IMR-90 (cell line): ENCODE measurements at regions not wholly inside any gene's neighbourhood (a gene's known extent, or its start where the extent isn't known, plus 50 kb on each side); places are given as distances from the start of the nearest gene placed in this dataset.
"Not testable (repeated sequence)": the region's sequence is repeated elsewhere in the genome, so short reads cannot be mapped to it uniquely, and the experiment has no call there.

Source experiments
- ATAC-seq: fragments of 200-7000 bp; cut with Tn5 transposase; 2 replicates; pipeline ENCODE4 v1.9.1; 2020; ENCODE audit warnings: low read depth, mild to moderate bottlenecking, moderate library complexity
- BruUV-seq: library from RNA; stranded (reverse); fragments of 400-500 nt; replicated peaks from 2 replicates; lab custom pipeline; 2021; lab: Mats Ljungman, UMichigan
- CTCF ChIA-PET: fragments of 300-600 bp; formaldehyde crosslinking; extraction: SDS; loops from one replicate; lab custom pipeline; 2021; ENCODE audit warnings: antibody characterized with exemption; lab: Yijun Ruan, JAX
- POLR2A ChIA-PET: fragments of 300-600 bp; sonication (Branson Sonifier 250); formaldehyde crosslinking; loops from one replicate; lab custom pipeline; 2022; ENCODE audit warnings: antibody characterized with exemption; ENCODE audit not compliant: unreplicated experiment; lab: Charles Lee
- DNase-seq: peaks from one replicate; pipeline ENCODE4 v3.0.0; 2013
- H2AFZ ChIP-seq: replicated peaks from 2 replicates; pipeline ENCODE3; 2013; ENCODE audit warnings: low read length, mild to moderate bottlenecking; ENCODE audit not compliant: poor library complexity
- H2AK5ac ChIP-seq: 2 replicates; pipeline ENCODE4 v1.6.1; 2013; ENCODE audit warnings: low read depth, low read length, inconsistent platforms
- H2AK9ac ChIP-seq: replicated peaks from 2 replicates; pipeline ENCODE3; 2013; ENCODE audit warnings: mild to moderate bottlenecking, low read depth, low read length, moderate library complexity; ENCODE audit not compliant: poor library complexity
- H2BK120ac ChIP-seq: 2 replicates; pipeline ENCODE4 v1.6.1; 2013; ENCODE audit warnings: low read depth, low read length, inconsistent platforms
- H2BK15ac ChIP-seq: 3 replicates; pipeline ENCODE4 v1.6.1; 2013; ENCODE audit warnings: low read depth, low read length, inconsistent platforms
- H2BK20ac ChIP-seq: 2 replicates; pipeline ENCODE4 v1.6.1; 2013; ENCODE audit warnings: low read depth, mild to moderate bottlenecking, inconsistent platforms, low read length, moderate library complexity
- H2BK5ac ChIP-seq: 2 replicates; pipeline ENCODE4 v1.6.1; 2013; ENCODE audit warnings: mild to moderate bottlenecking, low read depth, low read length, inconsistent platforms; ENCODE audit not compliant: poor library complexity, severe bottlenecking
- H3K14ac ChIP-seq: replicated peaks from 2 replicates; pipeline ENCODE4 v1.6.1; 2013; ENCODE audit warnings: low read depth, low read length, inconsistent platforms
- H3K18ac ChIP-seq: 2 replicates; pipeline ENCODE4 v1.6.1; 2013; ENCODE audit warnings: low read depth, low read length, control low read depth
- H3K23ac ChIP-seq: 2 replicates; pipeline ENCODE4 v1.6.1; 2013; ENCODE audit warnings: low read depth, low read length, inconsistent platforms
- H3K27ac ChIP-seq: 2 replicates; pipeline ENCODE4 v1.5.1; 2013; ENCODE audit warnings: mild to moderate bottlenecking, control low read depth, low read length; ENCODE audit not compliant: insufficient read depth
- H3K27me3 ChIP-seq: 2 replicates; pipeline ENCODE4 v1.6.1; 2013; ENCODE audit warnings: low read length; ENCODE audit not compliant: control insufficient read depth, insufficient read depth
- H3K36me3 ChIP-seq: 2 replicates; pipeline ENCODE4 v1.6.1; 2013; ENCODE audit warnings: low read length, mixed read lengths; ENCODE audit not compliant: control insufficient read depth, insufficient read depth
- H3K4ac ChIP-seq: 2 replicates; pipeline ENCODE4 v1.6.1; 2013; ENCODE audit warnings: low read depth, low read length, inconsistent platforms
- H3K4me1 ChIP-seq: 2 replicates; pipeline ENCODE4 v1.6.1; 2013; ENCODE audit warnings: low read length, mixed read lengths; ENCODE audit not compliant: control insufficient read depth, insufficient read depth
- H3K4me2 ChIP-seq: 2 replicates; pipeline ENCODE4 v1.6.1; 2013; ENCODE audit warnings: low read depth, mild to moderate bottlenecking, control low read depth, low read length, moderate library complexity
- H3K4me3 ChIP-seq: 2 replicates; pipeline ENCODE4 v1.5.1; 2013; ENCODE audit warnings: low read depth, mild to moderate bottlenecking, control low read depth, low read length, moderate library complexity; ENCODE audit not compliant: insufficient read depth
- H3K56ac ChIP-seq: 2 replicates; pipeline ENCODE4 v1.6.1; 2013; ENCODE audit warnings: low read length, inconsistent platforms; ENCODE audit not compliant: insufficient read depth; ENCODE audit errors: extremely low read depth
- H3K79me1 ChIP-seq, 2 experiments: 2 replicates each; pipeline ENCODE4 v1.6.1; 2013; ENCODE audit warnings: low read length in 2 of 2, inconsistent platforms in 1 of 2, low read depth in 1 of 2
- H3K9ac ChIP-seq: 2 replicates; pipeline ENCODE4 v1.6.1; 2013; ENCODE audit warnings: low read depth, low read length, control low read depth
- H3K9me1 ChIP-seq: 2 replicates; pipeline ENCODE4 v1.6.1; 2013; ENCODE audit warnings: low read length, inconsistent platforms; ENCODE audit not compliant: insufficient read depth
- H3K9me3 ChIP-seq: 2 replicates; pipeline ENCODE4 v1.6.1; 2013; ENCODE audit warnings: low read length; ENCODE audit not compliant: control insufficient read depth, insufficient read depth
- H4K20me1 ChIP-seq: 2 replicates; pipeline ENCODE4 v1.6.1; 2013; ENCODE audit warnings: low read length, inconsistent platforms; ENCODE audit not compliant: insufficient read depth
- H4K5ac ChIP-seq: 2 replicates; pipeline ENCODE4 v1.6.1; 2013; ENCODE audit warnings: mild to moderate bottlenecking, low read depth, low read length, control low read depth
- H4K8ac ChIP-seq, 2 experiments: 2 replicates each; pipeline ENCODE4 v1.6.1; 2013; ENCODE audit warnings: low read depth in 2 of 2, low read length in 2 of 2, control low read depth in 1 of 2, inconsistent platforms in 1 of 2
- H4K91ac ChIP-seq: 2 replicates; pipeline ENCODE4 v1.6.1; 2013; ENCODE audit warnings: low read depth, low read length, inconsistent platforms; ENCODE audit not compliant: insufficient read depth
- WGBS, 2 experiments: methylation state at CpG; one replicate each; pipeline versions ENCODE4 v1.1.5 to v1.1.7; 2013; ENCODE audit warnings: missing lambda C conversion rate in 2 of 2; ENCODE audit not compliant: insufficient read length in 1 of 2; ENCODE audit errors: extremely low coverage in 2 of 2; 5-methylcytosine and 5-hydroxymethylcytosine counted together
- dilution Hi-C: fragments of 300-500 bp; cut with HindIII; formaldehyde crosslinking; loops from one replicate; pipeline ENCODE4 v1.14.3; 2018; ENCODE audit warnings: low sequenced_read_pairs; ENCODE audit not compliant: unreplicated experiment
- in situ Hi-C: fragments of 300-500 bp; cut with MboI; formaldehyde crosslinking; loops from 3 replicates; pipeline ENCODE4 v1.14.3; 2019; ENCODE audit warnings: low sequenced_read_pairs, inconsistent platforms, mixed read lengths
- intact Hi-C: fragments of 100-400 bp; cut with micrococcal nuclease; formaldehyde crosslinking; loops from 2 replicates; pipeline ENCODE4 v1.10.0; 2022

GRCh38 chr21:9675811-9676210 lies 845.6 kb upstream of the TPTE start:
- H3K4me2 ChIP-seq, H3K4me3 ChIP-seq, H2AFZ ChIP-seq, H3K4ac ChIP-seq, H3K9me1 ChIP-seq, H3K36me3 ChIP-seq, BruUV-seq, H2AK9ac ChIP-seq, H3K18ac ChIP-seq, H3K23ac ChIP-seq, H3K4me1 ChIP-seq, H2AK5ac ChIP-seq, in situ Hi-C loops, H3K79me1 ChIP-seq, H2BK120ac ChIP-seq, H3K27ac ChIP-seq, H3K9ac ChIP-seq, H2BK20ac ChIP-seq, H4K20me1 ChIP-seq, H3K9me3 ChIP-seq, H3K14ac ChIP-seq, DNase-seq, CTCF ChIA-PET, H2BK15ac ChIP-seq, intact Hi-C loops, H4K91ac ChIP-seq, H4K8ac ChIP-seq, ATAC-seq, H2BK5ac ChIP-seq, H4K5ac ChIP-seq, H3K27me3 ChIP-seq, dilution Hi-C loops, POLR2A ChIA-PET, H3K56ac ChIP-seq: not testable (repeated sequence)
- no CpG with 5 or more reads among the region's 10 CpGs for WGBS, 2 experiments

GRCh38 chr21:9679029-9679428 lies 842.4 kb upstream of the TPTE start:
- H3K27ac ChIP-seq, H2AK5ac ChIP-seq, in situ Hi-C loops, H2BK20ac ChIP-seq, H3K9me3 ChIP-seq, H2BK120ac ChIP-seq, ATAC-seq, H3K9me1 ChIP-seq, DNase-seq, H3K4me3 ChIP-seq, H3K27me3 ChIP-seq, H3K56ac ChIP-seq, H3K23ac ChIP-seq, H2BK5ac ChIP-seq, H3K79me1 ChIP-seq, H3K9ac ChIP-seq, H3K4ac ChIP-seq, intact Hi-C loops, H3K4me2 ChIP-seq, H3K18ac ChIP-seq, H3K36me3 ChIP-seq, H2BK15ac ChIP-seq, dilution Hi-C loops, H2AK9ac ChIP-seq, CTCF ChIA-PET, H3K4me1 ChIP-seq, BruUV-seq, POLR2A ChIA-PET, H4K5ac ChIP-seq, H4K8ac ChIP-seq, H3K14ac ChIP-seq, H2AFZ ChIP-seq, H4K20me1 ChIP-seq, H4K91ac ChIP-seq: not testable (repeated sequence)
- no CpG with 5 or more reads among the region's 18 CpGs for WGBS, 2 experiments
